ENCODE measurements at regions not wholly inside any gene's neighbourhood (a gene's known extent, or its start where the extent isn't known, plus 50 kb on each side); places are given as distances from the start of the nearest gene placed in this dataset.

GRCh38 chr2:219887870-219888269 lies 260.4 kb downstream of the SLC4A3 start:
- DNase-seq (ENCODE audit: low read depth in 1 of 2, low spot score in 1 of 2), result no peak

- no peak for DNase-seq (ENCODE audit: low read depth in 1 of 2, low spot score in 1 of 2)
These were observed 266.1 kb downstream of the SLC4A3 start for GRCh38 chr2:219893541-219893940.

- DNase-seq (ENCODE audit: low read depth in 1 of 2, low spot score in 1 of 2), result no peak
These were observed 270.0 kb downstream of the SLC4A3 start for GRCh38 chr2:219897456-219897855.

GRCh38 chr2:219901155-219901554 lies 273.7 kb downstream of the SLC4A3 start:
- no peak for DNase-seq (ENCODE audit: low read depth in 1 of 2, low spot score in 1 of 2)

- DNase-seq (ENCODE audit: low read depth in 1 of 2, low spot score in 1 of 2), result no peak
These were observed 275.6 kb downstream of the SLC4A3 start for GRCh38 chr2:219902891-219903552.

GRCh38 chr2:219905640-219906039 lies 278.2 kb downstream of the SLC4A3 start:
- DNase-seq (ENCODE audit: low read depth in 1 of 2, low spot score in 1 of 2), result no peak

GRCh38 chr2:219906114-219907010 lies 278.9 kb downstream of the SLC4A3 start:
- DNase-seq (ENCODE audit: low read depth in 1 of 2, low spot score in 1 of 2), result no peak

GRCh38 chr2:219907011-219907365 lies 279.6 kb downstream of the SLC4A3 start:
- DNase-seq (ENCODE audit: low read depth in 1 of 2, low spot score in 1 of 2), result no peak

- DNase-seq (ENCODE audit: low read depth in 1 of 2, low spot score in 1 of 2), result no peak
These were observed 281.1 kb downstream of the SLC4A3 start for GRCh38 chr2:219908538-219908937.

GRCh38 chr2:219911541-219911940 lies 284.1 kb downstream of the SLC4A3 start:
- DNase-seq (ENCODE audit: low read depth in 1 of 2, low spot score in 1 of 2), result no peak

- DNase-seq (ENCODE audit: low read depth in 1 of 2, low spot score in 1 of 2), result no peak
These were observed 285.1 kb downstream of the SLC4A3 start for GRCh38 chr2:219912491-219912921.

GRCh38 chr2:219914577-219914976 lies 287.1 kb downstream of the SLC4A3 start:
- DNase-seq (ENCODE audit: low read depth in 1 of 2, low spot score in 1 of 2), result no peak

GRCh38 chr2:219916281-219916680 lies 288.9 kb downstream of the SLC4A3 start:
- no peak for DNase-seq (ENCODE audit: low read depth in 1 of 2, low spot score in 1 of 2)

GRCh38 chr2:219916726-219917440 lies 289.5 kb downstream of the SLC4A3 start:
- no peak for DNase-seq (ENCODE audit: low read depth in 1 of 2, low spot score in 1 of 2)

GRCh38 chr2:219918254-219918653 lies 290.8 kb downstream of the SLC4A3 start:
- no peak for DNase-seq (ENCODE audit: low read depth in 1 of 2, low spot score in 1 of 2)

GRCh38 chr2:219918944-219919343 lies 291.5 kb downstream of the SLC4A3 start:
- no peak for DNase-seq (ENCODE audit: low read depth in 1 of 2, low spot score in 1 of 2)

GRCh38 chr2:219919506-219919905 lies 292.1 kb downstream of the SLC4A3 start:
- no peak for DNase-seq (ENCODE audit: low read depth in 1 of 2, low spot score in 1 of 2)

- DNase-seq (ENCODE audit: low read depth in 1 of 2, low spot score in 1 of 2), result no peak
These were observed 302.4 kb downstream of the SLC4A3 start for GRCh38 chr2:219929835-219930234.

- no peak for DNase-seq (ENCODE audit: low read depth in 1 of 2, low spot score in 1 of 2)
These were observed 312.2 kb downstream of the SLC4A3 start for GRCh38 chr2:219939647-219940046.

GRCh38 chr2:219944866-219945265 lies 317.4 kb downstream of the SLC4A3 start:
- no peak for DNase-seq (ENCODE audit: low read depth in 1 of 2, low spot score in 1 of 2)

GRCh38 chr2:219946021-219946420 lies 318.6 kb downstream of the SLC4A3 start:
- DNase-seq (ENCODE audit: low read depth in 1 of 2, low spot score in 1 of 2), result no peak

- no peak for DNase-seq (ENCODE audit: low read depth in 1 of 2, low spot score in 1 of 2)
These were observed 319.1 kb downstream of the SLC4A3 start for GRCh38 chr2:219946529-219946928.

Measured in activated CD4-positive, alpha-beta T cell treated with anti-CD3 and anti-CD28 coated beads, Interleukin-2, amount 50 U/mL, for 24 hours (primary cell).